Stimulated activated CD4-positive, alpha-beta T cell treated with anti-CD3 and anti-CD28 coated beads, TNF-alpha, amount 100 ng/mL, for 24 hours (primary cell): ENCODE measurements at regions not wholly inside any gene's neighbourhood (a gene's known extent, or its start where the extent isn't known, plus 50 kb on each side); places are given as distances from the start of the nearest gene placed in this dataset.

ENCODE experiments used
- DNase-seq, 3 experiments: peaks; one replicate each; pipeline ENCODE4 v3.0.0-alpha.2; 2020; ENCODE audit warnings: low read depth in 3 of 3

- no peak for DNase-seq
Measured at GRCh38 chr21:16642353-16642752, 870.5 kb upstream of the CXADR start.

GRCh38 chr21:16644685-16645084 is 868.2 kb upstream of the CXADR start:
- DNase-seq: no peak

GRCh38 chr21:16650714-16651366 is 862.0 kb upstream of the CXADR start:
- no peak for DNase-seq

- DNase-seq: no peak
Measured at GRCh38 chr21:16651956-16652355, 860.9 kb upstream of the CXADR start.

- DNase-seq: no peak
Measured at GRCh38 chr21:16663436-16663835, 849.4 kb upstream of the CXADR start.

- DNase-seq: no peak
Measured at GRCh38 chr21:16667395-16667794, 845.4 kb upstream of the CXADR start.

- no peak for DNase-seq
Measured at GRCh38 chr21:16674949-16675348, 837.9 kb upstream of the CXADR start.

GRCh38 chr21:16676391-16676790 is 836.5 kb upstream of the CXADR start:
- no peak for DNase-seq

- DNase-seq: no peak
Measured at GRCh38 chr21:16678429-16679160, 834.2 kb upstream of the CXADR start.

GRCh38 chr21:16695074-16695473 is 817.8 kb upstream of the CXADR start:
- DNase-seq: no peak

GRCh38 chr21:16707274-16707673 is 805.6 kb upstream of the CXADR start:
- DNase-seq: no peak

GRCh38 chr21:16708101-16708835 is 804.6 kb upstream of the CXADR start:
- DNase-seq: no peak

GRCh38 chr21:16709866-16710550 is 802.8 kb upstream of the CXADR start:
- DNase-seq: no peak

GRCh38 chr21:16711757-16712156 is 801.1 kb upstream of the CXADR start:
- no peak for DNase-seq

GRCh38 chr21:16713331-16714117 is 799.3 kb upstream of the CXADR start:
- DNase-seq: no peak

GRCh38 chr21:16740511-16740910 is 772.3 kb upstream of the CXADR start:
- DNase-seq: no peak

GRCh38 chr21:16741141-16741665 is 771.6 kb upstream of the CXADR start:
- no peak for DNase-seq

- DNase-seq: no peak
Measured at GRCh38 chr21:16742131-16742641, 770.7 kb upstream of the CXADR start.

- no peak for DNase-seq
Measured at GRCh38 chr21:16742741-16743140, 770.1 kb upstream of the CXADR start.

GRCh38 chr21:16743317-16743716 is 769.5 kb upstream of the CXADR start:
- no peak for DNase-seq

GRCh38 chr21:16750926-16751325 is 761.9 kb upstream of the CXADR start:
- no peak for DNase-seq
